Panc1 (cell line): ENCODE measurements at regions not wholly inside any gene's neighbourhood (a gene's known extent, or its start where the extent isn't known, plus 50 kb on each side); places are given as distances from the start of the nearest gene placed in this dataset.

ENCODE experiments used
- ATAC-seq: fragments of 200-7000 bp; cut with Tn5 transposase; 2 replicates; pipeline ENCODE4 v1.9.1; 2020; ENCODE audit warnings: mild to moderate bottlenecking, moderate library complexity
- BruUV-seq: library from RNA; stranded (reverse); fragments of 400-500 nt; replicated peaks from 2 replicates; lab custom pipeline; 2021; lab: Mats Ljungman, UMichigan
- CTCF ChIA-PET: fragments of 300-600 bp; sonication (Branson Sonifier 250); formaldehyde crosslinking; loops from one replicate; lab custom pipeline; 2022; ENCODE audit warnings: antibody characterized with exemption; lab: Charles Lee
- POLR2A ChIA-PET: fragments of 300-600 bp; sonication (Branson Sonifier 250); formaldehyde crosslinking; loops from one replicate; lab custom pipeline; 2022; ENCODE audit warnings: antibody characterized with exemption; lab: Charles Lee
- DNase-seq: peaks from one replicate; pipeline ENCODE4 v3.0.0-alpha.2; 2010; ENCODE audit warnings: low read depth, low spot score
- H3K27ac ChIP-seq: 2 replicates; pipeline ENCODE4 v1.5.1; 2011; ENCODE audit warnings: mild to moderate bottlenecking, low read length, inconsistent platforms
- H3K27me3 ChIP-seq: fragments of 200-500 bp; sonication (Bioruptor generic); 2 replicates; pipeline ENCODE4 v1.6.0; 2014; ENCODE audit warnings: low read length, inconsistent platforms; ENCODE audit not compliant: control insufficient read depth, insufficient read depth
- H3K36me3 ChIP-seq: fragments of 200-500 bp; sonication (Bioruptor generic); 2 replicates; pipeline ENCODE4 v1.5.1; 2014; ENCODE audit warnings: inconsistent platforms, mild to moderate bottlenecking, low read length, moderate library complexity; ENCODE audit not compliant: control insufficient read depth, insufficient read depth
- H3K4me1 ChIP-seq: 2 replicates; pipeline ENCODE4 v1.5.1; 2011; ENCODE audit warnings: inconsistent platforms, mild to moderate bottlenecking, low read length, moderate library complexity; ENCODE audit not compliant: control insufficient read depth, insufficient read depth
- H3K4me3 ChIP-seq, 2 experiments: 2 replicates each; pipeline ENCODE4 v1.5.1; 2011 to 2012; ENCODE audit warnings: low read depth in 2 of 2, low read length in 2 of 2, mild to moderate bottlenecking in 2 of 2, inconsistent platforms in 1 of 2, moderate library complexity in 1 of 2
- H3K9me3 ChIP-seq: fragments of 200-500 bp; sonication (Bioruptor generic); 2 replicates; pipeline ENCODE4 v1.5.1; 2014; ENCODE audit warnings: low read depth, mild to moderate bottlenecking, inconsistent platforms, low read length, moderate library complexity; ENCODE audit not compliant: control insufficient read depth, insufficient read depth
- POLR2AphosphoS5 ChIP-seq: IDR thresholded peaks from 2 replicates; pipeline ENCODE4 v1.6.1; 2012; ENCODE audit warnings: mild to moderate bottlenecking, low read depth, low read length, moderate library complexity
- SIN3A ChIP-seq: IDR thresholded peaks from 2 replicates; pipeline ENCODE4 v1.6.1; 2012; ENCODE audit warnings: low read depth, mild to moderate bottlenecking, low read length, moderate library complexity, borderline replicate concordance; ENCODE audit not compliant: insufficient read depth
- TCF7L2 ChIP-seq: IDR thresholded peaks from 2 replicates; pipeline ENCODE4 v1.6.1; 2011; ENCODE audit warnings: mild to moderate bottlenecking, low read depth, low read length, inconsistent platforms
- in situ Hi-C: cut with HindIII; loops from 2 replicates; pipeline ENCODE4 v1.10.0; 2016; ENCODE audit warnings: low sequenced_read_pairs, low pct_unique_long_range_greater_than_20kb
- intact Hi-C: fragments of 100-400 bp; cut with micrococcal nuclease; formaldehyde crosslinking; loops from one replicate; pipeline ENCODE4 v1.10.0; 2022; ENCODE audit not compliant: unreplicated experiment
- TF ChIP-seq, protein P1 (sequence below): fragments of 450-650 bp; IDR thresholded peaks from 2 replicates; pipeline ENCODE4 v1.5.1; 2017; ENCODE audit warnings: mild to moderate bottlenecking
- TF ChIP-seq, protein P2 (sequence below), 2 experiments: IDR thresholded peaks; 2 replicates each; pipeline ENCODE4 v1.6.1; 2011 to 2012; ENCODE audit warnings: low read depth in 2 of 2, control low read depth in 1 of 2, low read length in 1 of 2, mild to moderate bottlenecking in 1 of 2, moderate library complexity in 1 of 2; ENCODE audit not compliant: insufficient read depth in 1 of 2

DNA sequence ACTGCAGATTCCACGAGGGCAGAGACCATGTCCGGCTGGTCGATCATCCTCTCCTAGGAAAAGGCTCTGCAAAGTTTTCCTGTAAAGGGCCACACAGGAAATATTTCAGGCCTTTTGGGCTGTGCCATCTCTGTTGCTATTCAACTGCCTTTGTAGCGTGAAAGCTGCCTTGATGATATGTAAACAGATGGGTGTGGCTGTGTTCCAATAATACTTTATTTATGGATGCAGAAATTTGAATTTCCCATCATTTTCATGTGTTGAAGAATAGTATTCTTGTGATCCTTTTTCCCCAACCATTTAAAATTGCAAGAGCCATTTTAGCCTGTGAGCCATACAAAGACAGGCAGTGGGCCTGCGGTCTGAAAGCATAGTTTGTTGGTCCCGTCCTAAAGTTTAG is 950.7 kb upstream of the RBFOX1 start:
- Histone ChIP-seq H3K9me3 (no peaks in the 10 kb centered on the region), H3K4me3 (no peak overlapping the region), H3K36me3 (no peaks in the 10 kb centered on the region), H3K27me3 (no peaks in the 10 kb centered on the region), H3K27ac (no peak overlapping the region), H3K4me1 (no peaks in the 10 kb centered on the region)
- ATAC-seq = no peak
- intact Hi-C loops (no loop called here), in situ Hi-C loops (no loop called here)
- DNase-seq = no peak
- TF ChIP-seq POLR2AphosphoS5 (no peak), SIN3A (no peak), TCF7L2 (no peak)
- TF ChIP-seq, protein P1, sequence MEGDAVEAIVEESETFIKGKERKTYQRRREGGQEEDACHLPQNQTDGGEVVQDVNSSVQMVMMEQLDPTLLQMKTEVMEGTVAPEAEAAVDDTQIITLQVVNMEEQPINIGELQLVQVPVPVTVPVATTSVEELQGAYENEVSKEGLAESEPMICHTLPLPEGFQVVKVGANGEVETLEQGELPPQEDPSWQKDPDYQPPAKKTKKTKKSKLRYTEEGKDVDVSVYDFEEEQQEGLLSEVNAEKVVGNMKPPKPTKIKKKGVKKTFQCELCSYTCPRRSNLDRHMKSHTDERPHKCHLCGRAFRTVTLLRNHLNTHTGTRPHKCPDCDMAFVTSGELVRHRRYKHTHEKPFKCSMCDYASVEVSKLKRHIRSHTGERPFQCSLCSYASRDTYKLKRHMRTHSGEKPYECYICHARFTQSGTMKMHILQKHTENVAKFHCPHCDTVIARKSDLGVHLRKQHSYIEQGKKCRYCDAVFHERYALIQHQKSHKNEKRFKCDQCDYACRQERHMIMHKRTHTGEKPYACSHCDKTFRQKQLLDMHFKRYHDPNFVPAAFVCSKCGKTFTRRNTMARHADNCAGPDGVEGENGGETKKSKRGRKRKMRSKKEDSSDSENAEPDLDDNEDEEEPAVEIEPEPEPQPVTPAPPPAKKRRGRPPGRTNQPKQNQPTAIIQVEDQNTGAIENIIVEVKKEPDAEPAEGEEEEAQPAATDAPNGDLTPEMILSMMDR = no peak
- TF ChIP-seq, protein P2, sequence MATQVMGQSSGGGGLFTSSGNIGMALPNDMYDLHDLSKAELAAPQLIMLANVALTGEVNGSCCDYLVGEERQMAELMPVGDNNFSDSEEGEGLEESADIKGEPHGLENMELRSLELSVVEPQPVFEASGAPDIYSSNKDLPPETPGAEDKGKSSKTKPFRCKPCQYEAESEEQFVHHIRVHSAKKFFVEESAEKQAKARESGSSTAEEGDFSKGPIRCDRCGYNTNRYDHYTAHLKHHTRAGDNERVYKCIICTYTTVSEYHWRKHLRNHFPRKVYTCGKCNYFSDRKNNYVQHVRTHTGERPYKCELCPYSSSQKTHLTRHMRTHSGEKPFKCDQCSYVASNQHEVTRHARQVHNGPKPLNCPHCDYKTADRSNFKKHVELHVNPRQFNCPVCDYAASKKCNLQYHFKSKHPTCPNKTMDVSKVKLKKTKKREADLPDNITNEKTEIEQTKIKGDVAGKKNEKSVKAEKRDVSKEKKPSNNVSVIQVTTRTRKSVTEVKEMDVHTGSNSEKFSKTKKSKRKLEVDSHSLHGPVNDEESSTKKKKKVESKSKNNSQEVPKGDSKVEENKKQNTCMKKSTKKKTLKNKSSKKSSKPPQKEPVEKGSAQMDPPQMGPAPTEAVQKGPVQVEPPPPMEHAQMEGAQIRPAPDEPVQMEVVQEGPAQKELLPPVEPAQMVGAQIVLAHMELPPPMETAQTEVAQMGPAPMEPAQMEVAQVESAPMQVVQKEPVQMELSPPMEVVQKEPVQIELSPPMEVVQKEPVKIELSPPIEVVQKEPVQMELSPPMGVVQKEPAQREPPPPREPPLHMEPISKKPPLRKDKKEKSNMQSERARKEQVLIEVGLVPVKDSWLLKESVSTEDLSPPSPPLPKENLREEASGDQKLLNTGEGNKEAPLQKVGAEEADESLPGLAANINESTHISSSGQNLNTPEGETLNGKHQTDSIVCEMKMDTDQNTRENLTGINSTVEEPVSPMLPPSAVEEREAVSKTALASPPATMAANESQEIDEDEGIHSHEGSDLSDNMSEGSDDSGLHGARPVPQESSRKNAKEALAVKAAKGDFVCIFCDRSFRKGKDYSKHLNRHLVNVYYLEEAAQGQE (IDR thresholded peaks at IDR 0.05; ENCODE audit: insufficient read depth in 1 of 2, low read depth in 2 of 2, low read length in 1 of 2) = no peak
- ChIA-PET CTCF (no interaction called here), POLR2A (no interaction called here)
- no TSS peak for BruUV-seq

DNA sequence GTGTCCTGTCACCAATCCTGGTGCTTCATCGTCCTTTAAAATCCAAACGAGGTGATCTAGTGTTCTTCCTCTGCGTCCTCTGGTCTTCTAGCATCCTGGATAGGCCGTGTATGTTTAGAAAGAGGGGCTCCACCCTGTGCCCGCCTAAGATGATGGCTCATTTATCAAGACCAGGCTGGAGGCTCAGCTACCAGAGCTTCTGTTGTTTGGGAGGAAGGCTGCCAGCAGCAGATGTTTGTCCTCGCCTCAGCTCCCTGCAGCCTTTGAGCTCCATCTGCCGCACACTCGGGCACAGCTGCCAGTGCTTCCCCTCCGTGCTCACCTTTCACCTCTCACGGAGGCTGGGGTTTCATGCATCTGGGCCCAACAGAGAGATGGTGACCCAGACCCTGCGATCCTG is 954.7 kb upstream of the RBFOX1 start:
- CTCF ChIA-PET = no interaction called here
- H3K4me1 ChIP-seq = no peaks in the 10 kb centered on the region
- no TSS peak for BruUV-seq
- POLR2A ChIA-PET = no interaction called here
- no peak for ATAC-seq
- DNase-seq = no peak
- H3K27ac ChIP-seq = no peak overlapping the region
- H3K4me3 ChIP-seq = no peak overlapping the region
- TF ChIP-seq POLR2AphosphoS5 (no peak), SIN3A (no peak), TCF7L2 (no peak)
- TF ChIP-seq, protein P2 (IDR thresholded peaks at IDR 0.05; ENCODE audit: insufficient read depth in 1 of 2, low read depth in 2 of 2, low read length in 1 of 2) = no peak
- TF ChIP-seq, protein P1 = no peak
- in situ Hi-C loops = no loop called here
- intact Hi-C loops = no loop called here
- no peaks in the 10 kb centered on the region for H3K9me3 ChIP-seq
- no peaks in the 10 kb centered on the region for H3K36me3 ChIP-seq
- no peaks in the 10 kb centered on the region for H3K27me3 ChIP-seq
